ENCODE measurements at regions not wholly inside any gene's neighbourhood (a gene's known extent, or its start where the extent isn't known, plus 50 kb on each side); places are given as distances from the start of the nearest gene placed in this dataset.

- in situ Hi-C loops (cut with HindIII; ENCODE audit: low sequenced_read_pairs), result no loop called here
These were observed 55.8 kb upstream of the TAGAP start for GRCh38 chr6:159100395-159101182.

- in situ Hi-C loops (cut with HindIII; ENCODE audit: low sequenced_read_pairs), result no loop called here
These were observed 55.2 kb upstream of the TAGAP start for GRCh38 chr6:159099961-159100360.

GRCh38 chr6:159099276-159099675, 54.5 kb upstream of the TAGAP start:
- in situ Hi-C loops (cut with HindIII; ENCODE audit: low sequenced_read_pairs), result no loop called here

GRCh38 chr6:159098636-159099106, 53.9 kb upstream of the TAGAP start:
- in situ Hi-C loops (cut with HindIII; ENCODE audit: low sequenced_read_pairs), result no loop called here

DNA sequence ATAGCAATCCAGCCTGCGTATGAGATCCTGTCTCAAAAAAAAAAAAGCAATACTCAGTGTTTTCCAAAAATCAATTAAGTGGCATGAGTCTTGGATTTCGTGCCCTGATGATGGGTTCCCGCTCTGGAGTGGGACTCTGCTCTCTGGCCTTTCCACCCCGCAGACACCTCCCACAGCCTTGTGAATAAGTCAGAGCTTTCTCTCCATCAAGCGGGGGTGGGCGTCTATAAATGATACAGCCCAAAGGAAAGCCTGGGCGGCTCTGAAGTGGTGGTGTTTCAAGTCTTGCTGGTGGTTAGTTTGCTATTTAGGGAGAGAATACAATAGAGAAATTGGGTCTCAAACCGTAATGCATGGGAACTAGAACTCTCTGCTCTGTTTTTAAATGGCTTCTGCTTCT, 52.5 kb upstream of the TAGAP start:
- in situ Hi-C loops (cut with HindIII; ENCODE audit: low sequenced_read_pairs), result no loop called here

GRCh38 chr6:159095616-159096015, 50.8 kb upstream of the TAGAP start:
- in situ Hi-C loops (cut with HindIII; ENCODE audit: low sequenced_read_pairs), result no loop called here

DNA sequence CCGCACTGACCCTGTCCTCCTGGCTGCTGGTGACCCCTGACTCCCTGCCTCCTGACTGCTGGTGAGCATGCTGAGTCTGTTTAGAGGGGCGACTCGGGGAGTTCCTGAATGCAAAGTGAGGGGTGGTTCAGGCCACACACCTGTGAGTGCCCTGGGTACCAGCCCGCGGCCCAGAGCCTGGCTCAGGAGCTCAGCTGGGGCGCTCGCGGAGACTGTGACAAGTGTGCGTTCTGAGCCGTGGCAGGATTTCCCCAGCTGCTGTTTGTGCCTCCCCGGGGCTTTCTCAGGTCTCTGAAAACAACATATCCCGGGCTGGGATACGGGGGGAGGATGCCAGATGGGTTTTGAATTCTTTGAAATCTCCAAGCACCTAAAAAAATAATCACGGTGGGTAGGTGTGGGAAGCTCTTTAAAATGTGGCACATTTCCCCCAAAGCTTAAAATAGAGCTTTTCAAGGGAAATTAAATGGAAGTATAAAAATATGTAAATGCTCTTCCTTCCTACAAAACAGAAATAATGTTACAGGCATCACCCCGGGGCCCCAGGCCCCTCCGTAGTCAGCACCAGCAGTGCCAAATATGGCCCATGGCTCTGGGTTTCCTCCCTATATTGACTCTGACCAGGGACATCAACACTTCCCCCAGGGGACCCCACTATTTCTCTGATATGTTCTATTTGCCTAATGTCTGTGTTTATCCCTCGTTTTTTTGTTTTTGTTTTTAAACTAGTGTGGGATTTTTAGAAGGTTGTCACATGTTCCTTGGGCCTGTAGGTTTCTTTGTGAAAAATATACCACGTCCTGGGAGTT, 49.9 kb upstream of the TAGAP start:
- in situ Hi-C loops (cut with HindIII; ENCODE audit: low sequenced_read_pairs), result loop anchor here (5.0 kb wide), 1 partner anchor 48 kb away; no protein-coding TSS in a partner anchor
